ENCODE measurements at regions not wholly inside any gene's neighbourhood (a gene's known extent, or its start where the extent isn't known, plus 50 kb on each side); places are given as distances from the start of the nearest gene placed in this dataset.
A peak's percentile ranks its signal among the peaks of the same experiment; 100 is the strongest.

GRCh38 chr6:71107911-71108420 is 151.1 kb upstream of the B3GAT2 start:
- Histone ChIP-seq H3K4me2 (ENCODE audit: insufficient read depth, low read length) (peak overlapping the region; percentile 89), H3K4me1 (ENCODE audit: insufficient read depth, low read length) (peaks cover 27% of the 10 kb centered on the region), H4K20me1 (ENCODE audit: insufficient read depth, low read length) (no peaks in the 10 kb centered on the region), H3K36me3 (ENCODE audit: insufficient read depth, low read length) (no peaks in the 10 kb centered on the region), H3K4me3 (ENCODE audit: insufficient read depth, low read length) (peak overlapping the region; percentile 55), H3K79me2 (ENCODE audit: insufficient read depth, low read length) (no peaks in the 10 kb centered on the region), H3K9me3 (ENCODE audit: low read depth, low read length) (no peaks in the 10 kb centered on the region), H3K27me3 (ENCODE audit: insufficient read depth, low read length) (no peaks in the 10 kb centered on the region), H2AFZ (ENCODE audit: low read length) (peak overlapping the region; percentile 70), H3K27ac (ENCODE audit: low read depth, low read length) (peak overlapping the region; percentile 63)
- TF ChIP-seq, protein P1, sequence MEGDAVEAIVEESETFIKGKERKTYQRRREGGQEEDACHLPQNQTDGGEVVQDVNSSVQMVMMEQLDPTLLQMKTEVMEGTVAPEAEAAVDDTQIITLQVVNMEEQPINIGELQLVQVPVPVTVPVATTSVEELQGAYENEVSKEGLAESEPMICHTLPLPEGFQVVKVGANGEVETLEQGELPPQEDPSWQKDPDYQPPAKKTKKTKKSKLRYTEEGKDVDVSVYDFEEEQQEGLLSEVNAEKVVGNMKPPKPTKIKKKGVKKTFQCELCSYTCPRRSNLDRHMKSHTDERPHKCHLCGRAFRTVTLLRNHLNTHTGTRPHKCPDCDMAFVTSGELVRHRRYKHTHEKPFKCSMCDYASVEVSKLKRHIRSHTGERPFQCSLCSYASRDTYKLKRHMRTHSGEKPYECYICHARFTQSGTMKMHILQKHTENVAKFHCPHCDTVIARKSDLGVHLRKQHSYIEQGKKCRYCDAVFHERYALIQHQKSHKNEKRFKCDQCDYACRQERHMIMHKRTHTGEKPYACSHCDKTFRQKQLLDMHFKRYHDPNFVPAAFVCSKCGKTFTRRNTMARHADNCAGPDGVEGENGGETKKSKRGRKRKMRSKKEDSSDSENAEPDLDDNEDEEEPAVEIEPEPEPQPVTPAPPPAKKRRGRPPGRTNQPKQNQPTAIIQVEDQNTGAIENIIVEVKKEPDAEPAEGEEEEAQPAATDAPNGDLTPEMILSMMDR (IDR thresholded peaks at IDR 0.05; ENCODE audit: extremely low read depth, low read depth, low read length): no peak
- DNase-seq (ENCODE audit: insufficient read length, low spot score, missing footprints): peak; percentile 36

DNA sequence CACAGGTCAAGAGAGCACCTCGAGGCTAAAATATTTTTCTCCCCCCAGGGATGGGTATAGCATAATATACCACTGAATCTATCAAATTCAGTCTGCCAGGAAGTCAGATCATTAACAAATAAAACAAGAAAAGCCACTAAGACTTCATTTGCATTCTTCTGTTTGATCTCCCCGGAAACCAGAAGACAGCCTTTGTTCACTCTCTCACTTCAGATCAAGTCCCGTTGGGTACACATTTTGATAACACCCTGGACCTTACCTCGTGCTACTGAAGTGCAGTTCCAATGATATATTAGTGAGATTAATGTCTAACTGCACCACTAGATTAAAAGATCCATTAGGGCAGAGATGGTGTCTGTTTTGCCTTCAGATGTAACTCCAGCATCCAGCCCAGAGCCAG is 157.7 kb upstream of the B3GAT2 start:
- no peaks in the 10 kb centered on the region for H3K9me3 ChIP-seq (ENCODE audit: low read depth, low read length)
- no peak overlapping the region for H3K4me3 ChIP-seq (ENCODE audit: insufficient read depth, low read length)
- no peaks in the 10 kb centered on the region for H3K36me3 ChIP-seq (ENCODE audit: insufficient read depth, low read length)
- no peak overlapping the region for H2AFZ ChIP-seq (ENCODE audit: low read length)
- H4K20me1 ChIP-seq (ENCODE audit: insufficient read depth, low read length): no peaks in the 10 kb centered on the region
- no peak for DNase-seq (ENCODE audit: insufficient read length, low spot score, missing footprints)
- no peaks in the 10 kb centered on the region for H3K79me2 ChIP-seq (ENCODE audit: insufficient read depth, low read length)
- H3K4me2 ChIP-seq (ENCODE audit: insufficient read depth, low read length): no peak overlapping the region
- TF ChIP-seq, protein P1 (IDR thresholded peaks at IDR 0.05; ENCODE audit: extremely low read depth, low read depth, low read length): no peak
- H3K4me1 ChIP-seq (ENCODE audit: insufficient read depth, low read length): no peaks in the 10 kb centered on the region
- no peak overlapping the region for H3K27ac ChIP-seq (ENCODE audit: low read depth, low read length)
- H3K27me3 ChIP-seq (ENCODE audit: insufficient read depth, low read length): no peaks in the 10 kb centered on the region

GRCh38 chr6:71114986-71115385 is 158.1 kb upstream of the B3GAT2 start:
- Histone ChIP-seq H4K20me1 (ENCODE audit: insufficient read depth, low read length) (no peaks in the 10 kb centered on the region), H3K79me2 (ENCODE audit: insufficient read depth, low read length) (no peaks in the 10 kb centered on the region), H3K4me3 (ENCODE audit: insufficient read depth, low read length) (no peak overlapping the region), H3K27me3 (ENCODE audit: insufficient read depth, low read length) (no peaks in the 10 kb centered on the region), H2AFZ (ENCODE audit: low read length) (no peak overlapping the region), H3K9me3 (ENCODE audit: low read depth, low read length) (no peaks in the 10 kb centered on the region), H3K27ac (ENCODE audit: low read depth, low read length) (no peak overlapping the region), H3K4me2 (ENCODE audit: insufficient read depth, low read length) (no peak overlapping the region), H3K4me1 (ENCODE audit: insufficient read depth, low read length) (no peaks in the 10 kb centered on the region), H3K36me3 (ENCODE audit: insufficient read depth, low read length) (no peaks in the 10 kb centered on the region)
- DNase-seq (ENCODE audit: insufficient read length, low spot score, missing footprints): no peak
- TF ChIP-seq, protein P1 (IDR thresholded peaks at IDR 0.05; ENCODE audit: extremely low read depth, low read depth, low read length): no peak

GRCh38 chr6:71119560-71119959 is 162.7 kb upstream of the B3GAT2 start:
- Histone ChIP-seq H3K27me3 (ENCODE audit: insufficient read depth, low read length) (no peaks in the 10 kb centered on the region), H4K20me1 (ENCODE audit: insufficient read depth, low read length) (no peaks in the 10 kb centered on the region), H3K4me2 (ENCODE audit: insufficient read depth, low read length) (no peak overlapping the region), H3K9me3 (ENCODE audit: low read depth, low read length) (no peaks in the 10 kb centered on the region), H3K79me2 (ENCODE audit: insufficient read depth, low read length) (no peaks in the 10 kb centered on the region), H3K36me3 (ENCODE audit: insufficient read depth, low read length) (no peaks in the 10 kb centered on the region), H3K27ac (ENCODE audit: low read depth, low read length) (no peak overlapping the region), H3K4me3 (ENCODE audit: insufficient read depth, low read length) (no peak overlapping the region), H3K4me1 (ENCODE audit: insufficient read depth, low read length) (peaks cover 5% of the 10 kb centered on the region), H2AFZ (ENCODE audit: low read length) (no peak overlapping the region)
- no peak for DNase-seq (ENCODE audit: insufficient read length, low spot score, missing footprints)
- TF ChIP-seq, protein P1 (IDR thresholded peaks at IDR 0.05; ENCODE audit: extremely low read depth, low read depth, low read length): no peak
